Lower leg skin (tissue), 4 donors: ENCODE measurements at regions not wholly inside any gene's neighbourhood (a gene's known extent, or its start where the extent isn't known, plus 50 kb on each side); places are given as distances from the start of the nearest gene placed in this dataset.
A peak's percentile ranks its signal among the peaks of the same experiment; 100 is the strongest.

Experiments
- DNase-seq, 2 donors: peaks; one replicate each; pipeline ENCODE4 v3.0.0-alpha.2; 2019; ENCODE audit warnings: low spot score in 2 of 2
- H3K4me3 ChIP-seq: fragments of 200-600 bp; sonication (generic); 2 replicates; pipeline ENCODE4 v1.5.1; 2017; ENCODE audit warnings: mild to moderate bottlenecking, low read depth; ENCODE audit not compliant: poor library complexity, severe bottlenecking
- CTCF ChIP-seq, 3 donors: fragments of 450-650 bp; IDR thresholded peaks; one replicate each; pipeline ENCODE4 v1.5.1; 2016; ENCODE audit warnings: antibody characterized with exemption in 3 of 3, mild to moderate bottlenecking in 3 of 3, moderate library complexity in 2 of 3
- POLR2A ChIP-seq, 2 donors: fragments of 450-650 bp; IDR thresholded peaks; one replicate each; pipeline ENCODE4 v1.6.1; 2016 to 2017; ENCODE audit warnings: antibody characterized with exemption in 2 of 2, mild to moderate bottlenecking in 1 of 2, moderate library complexity in 1 of 2
- WGBS, 2 donors: methylation state at CpG; one replicate each; pipeline ENCODE4 v1.1.5; 2018; 5-methylcytosine and 5-hydroxymethylcytosine counted together
- intact Hi-C: fragments of 100-400 bp; cut with DNase I; formaldehyde crosslinking; loops from one replicate; pipeline ENCODE4 v1.15.0; 2023; ENCODE audit warnings: low total_unique reads

- no peak for TF ChIP-seq POLR2A (IDR thresholded peaks at IDR 0.05)
- TF ChIP-seq CTCF (IDR thresholded peaks at IDR 0.05) = no peak
- H3K4me3 ChIP-seq = no peak overlapping the region
- no peak for DNase-seq
- intact Hi-C loops = no loop called here
Observed at GRCh38 chr6:104418125-104418524, 441.6 kb downstream of the HACE1 start.

- TF ChIP-seq POLR2A (IDR thresholded peaks at IDR 0.05) (no peak), CTCF (IDR thresholded peaks at IDR 0.05) (no peak)
- intact Hi-C loops = no loop called here
Observed at GRCh38 chr6:104414723-104415122, 445.0 kb downstream of the HACE1 start.

GRCh38 chr6:104413767-104414166, 446.0 kb downstream of the HACE1 start:
- TF ChIP-seq CTCF (IDR thresholded peaks at IDR 0.05) (no peak), POLR2A (IDR thresholded peaks at IDR 0.05) (no peak)
- intact Hi-C loops = no loop called here
- H3K4me3 ChIP-seq = no peak overlapping the region
- DNase-seq = no peak
- 85 to 90% methylated on average over 3 of the region's 3 CpGs for WGBS, 2 donors

More at GRCh38 chr6:104414723-104415122, 445.0 kb downstream of the HACE1 start:
- 84 to 91% methylated on average over 1 of the region's 1 CpG for WGBS, 2 donors
- no peak overlapping the region for H3K4me3 ChIP-seq
- no peak for DNase-seq

GRCh38 chr6:104411302-104411701, 448.4 kb downstream of the HACE1 start:
- TF ChIP-seq POLR2A (IDR thresholded peaks at IDR 0.05) = no peak
- no peak for TF ChIP-seq CTCF (IDR thresholded peaks at IDR 0.05)
- intact Hi-C loops = no loop called here
- 86 to 88% methylated on average over 6 of the region's 6 CpGs for WGBS, 2 donors
- DNase-seq = no peak
- no peak overlapping the region for H3K4me3 ChIP-seq

- H3K4me3 ChIP-seq = no peak overlapping the region
- intact Hi-C loops = no loop called here
- no peak for TF ChIP-seq CTCF (IDR thresholded peaks at IDR 0.05)
- TF ChIP-seq POLR2A (IDR thresholded peaks at IDR 0.05) = no peak
- DNase-seq = peak in 1 of 2 donors; percentile 25
Observed at GRCh38 chr6:104409913-104410312, 449.8 kb downstream of the HACE1 start.

- TF ChIP-seq POLR2A (IDR thresholded peaks at IDR 0.05) (no peak), CTCF (IDR thresholded peaks at IDR 0.05) (no peak)
- DNase-seq = no peak
- 42 to 48% methylated on average over 3 of the region's 3 CpGs for WGBS, 2 donors
- intact Hi-C loops = no loop called here
- no peak overlapping the region for H3K4me3 ChIP-seq
Observed at GRCh38 chr6:104407957-104408356, 451.8 kb downstream of the HACE1 start.
